IMR-90 (cell line): ENCODE measurements at regions not wholly inside any gene's neighbourhood (a gene's known extent, or its start where the extent isn't known, plus 50 kb on each side); places are given as distances from the start of the nearest gene placed in this dataset.

Experiments
- CEBPB ChIP-seq: IDR thresholded peaks from 2 replicates; pipeline ENCODE4 v1.6.1; 2012; ENCODE audit warnings: low read depth, low read length, improper control_type of control experiment
- FOS ChIP-seq: fragments of 150-350 bp; IDR thresholded peaks from 2 replicates; pipeline ENCODE4 v1.6.1; 2016; ENCODE audit warnings: low read depth, low read length
- POLR2A ChIP-seq: IDR thresholded peaks from 2 replicates; pipeline ENCODE4 v1.6.1; 2012; ENCODE audit warnings: mild to moderate bottlenecking, low read depth, low read length
- RAD21 ChIP-seq: IDR thresholded peaks from 2 replicates; pipeline ENCODE4 v1.6.1; 2012; ENCODE audit warnings: low read length, improper control_type of control experiment
- TF ChIP-seq, protein P1 (sequence below): conservative IDR thresholded peaks from 2 replicates; pipeline ENCODE4 v1.5.1; 2012; ENCODE audit warnings: mild to moderate bottlenecking, low read depth, low read length, improper control_type of control experiment

GRCh38 chr11:28420099-28420498 is 311.9 kb downstream of the METTL15 start:
- TF ChIP-seq POLR2A (no peak), FOS (no peak), CEBPB (no peak), RAD21 (no peak)
- TF ChIP-seq, protein P1, sequence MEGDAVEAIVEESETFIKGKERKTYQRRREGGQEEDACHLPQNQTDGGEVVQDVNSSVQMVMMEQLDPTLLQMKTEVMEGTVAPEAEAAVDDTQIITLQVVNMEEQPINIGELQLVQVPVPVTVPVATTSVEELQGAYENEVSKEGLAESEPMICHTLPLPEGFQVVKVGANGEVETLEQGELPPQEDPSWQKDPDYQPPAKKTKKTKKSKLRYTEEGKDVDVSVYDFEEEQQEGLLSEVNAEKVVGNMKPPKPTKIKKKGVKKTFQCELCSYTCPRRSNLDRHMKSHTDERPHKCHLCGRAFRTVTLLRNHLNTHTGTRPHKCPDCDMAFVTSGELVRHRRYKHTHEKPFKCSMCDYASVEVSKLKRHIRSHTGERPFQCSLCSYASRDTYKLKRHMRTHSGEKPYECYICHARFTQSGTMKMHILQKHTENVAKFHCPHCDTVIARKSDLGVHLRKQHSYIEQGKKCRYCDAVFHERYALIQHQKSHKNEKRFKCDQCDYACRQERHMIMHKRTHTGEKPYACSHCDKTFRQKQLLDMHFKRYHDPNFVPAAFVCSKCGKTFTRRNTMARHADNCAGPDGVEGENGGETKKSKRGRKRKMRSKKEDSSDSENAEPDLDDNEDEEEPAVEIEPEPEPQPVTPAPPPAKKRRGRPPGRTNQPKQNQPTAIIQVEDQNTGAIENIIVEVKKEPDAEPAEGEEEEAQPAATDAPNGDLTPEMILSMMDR = no peak
